Esophagus muscularis mucosa (tissue), 3 donors: ENCODE measurements at regions not wholly inside any gene's neighbourhood (a gene's known extent, or its start where the extent isn't known, plus 50 kb on each side); places are given as distances from the start of the nearest gene placed in this dataset.

ENCODE experiments used
- POLR2A ChIP-seq: fragments of 450-650 bp; IDR thresholded peaks from one replicate; pipeline ENCODE4 v1.6.1; 2017; ENCODE audit warnings: antibody characterized with exemption, moderate library complexity, mild to moderate bottlenecking, low read depth
- POLR2AphosphoS5 ChIP-seq, 2 donors: sonication (generic); formaldehyde crosslinking; IDR thresholded peaks; one replicate each; pipeline ENCODE4 v1.6.1; 2017; ENCODE audit warnings: antibody characterized with exemption in 2 of 2
- TF ChIP-seq, protein P1 (sequence below), 3 experiments: fragments of 200-600 bp in 2 of 3; fragments of 450-650 bp in 1 of 3; sonication (generic) in 2 of 3; IDR thresholded peaks; one replicate each; pipeline ENCODE4 v1.5.1; 2017 to 2019; ENCODE audit warnings: antibody characterized with exemption in 3 of 3, mild to moderate bottlenecking in 2 of 3, moderate library complexity in 1 of 3

DNA sequence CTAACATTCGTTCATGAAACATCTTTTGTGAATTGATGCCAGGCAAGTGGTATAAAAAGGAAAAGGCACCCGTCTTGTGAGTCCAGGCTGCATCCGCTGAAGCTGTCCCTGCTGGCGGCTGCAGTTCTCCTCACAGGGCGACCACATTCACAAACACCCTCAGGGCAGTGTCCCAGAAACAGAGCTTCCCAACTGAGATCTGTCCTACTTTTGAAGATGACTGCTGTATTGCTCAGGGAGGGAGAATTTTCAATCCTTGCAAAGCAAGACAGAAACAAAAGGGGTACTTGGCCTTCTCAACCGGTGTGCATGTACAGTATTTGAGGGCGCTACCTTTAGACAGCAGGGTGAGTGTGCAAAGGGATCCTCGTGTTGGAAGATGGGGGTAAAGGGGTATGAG, 316.1 kb downstream of the GADD45G start:
- TF ChIP-seq, protein P1, sequence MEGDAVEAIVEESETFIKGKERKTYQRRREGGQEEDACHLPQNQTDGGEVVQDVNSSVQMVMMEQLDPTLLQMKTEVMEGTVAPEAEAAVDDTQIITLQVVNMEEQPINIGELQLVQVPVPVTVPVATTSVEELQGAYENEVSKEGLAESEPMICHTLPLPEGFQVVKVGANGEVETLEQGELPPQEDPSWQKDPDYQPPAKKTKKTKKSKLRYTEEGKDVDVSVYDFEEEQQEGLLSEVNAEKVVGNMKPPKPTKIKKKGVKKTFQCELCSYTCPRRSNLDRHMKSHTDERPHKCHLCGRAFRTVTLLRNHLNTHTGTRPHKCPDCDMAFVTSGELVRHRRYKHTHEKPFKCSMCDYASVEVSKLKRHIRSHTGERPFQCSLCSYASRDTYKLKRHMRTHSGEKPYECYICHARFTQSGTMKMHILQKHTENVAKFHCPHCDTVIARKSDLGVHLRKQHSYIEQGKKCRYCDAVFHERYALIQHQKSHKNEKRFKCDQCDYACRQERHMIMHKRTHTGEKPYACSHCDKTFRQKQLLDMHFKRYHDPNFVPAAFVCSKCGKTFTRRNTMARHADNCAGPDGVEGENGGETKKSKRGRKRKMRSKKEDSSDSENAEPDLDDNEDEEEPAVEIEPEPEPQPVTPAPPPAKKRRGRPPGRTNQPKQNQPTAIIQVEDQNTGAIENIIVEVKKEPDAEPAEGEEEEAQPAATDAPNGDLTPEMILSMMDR (IDR thresholded peaks at IDR 0.05), result no peak
- TF ChIP-seq POLR2AphosphoS5 (IDR thresholded peaks at IDR 0.05) (no peak), POLR2A (no peak)
